GM21529 (cell line): ENCODE measurements at regions not wholly inside any gene's neighbourhood (a gene's known extent, or its start where the extent isn't known, plus 50 kb on each side); places are given as distances from the start of the nearest gene placed in this dataset.
"Not testable (repeated sequence)": the region's sequence is repeated elsewhere in the genome, so short reads cannot be mapped to it uniquely, and the experiment has no call there.

Experiments used
- ATAC-seq: cut with Tn5 transposase; IDR thresholded peaks from one replicate; pipeline ENCODE4 v1.9.1; 2021; ENCODE audit not compliant: unreplicated experiment

GRCh38 chr10:53356616-53357349, 584.2 kb upstream of the MBL2 start:
- ATAC-seq: no peak

GRCh38 chr10:53342531-53342930, 569.9 kb upstream of the MBL2 start:
- ATAC-seq: not testable (repeated sequence)

- ATAC-seq: not testable (repeated sequence)
Measured at GRCh38 chr10:53338199-53338598, 565.6 kb upstream of the MBL2 start.

GRCh38 chr10:53335803-53336422, 563.3 kb upstream of the MBL2 start:
- not testable (repeated sequence) for ATAC-seq

GRCh38 chr10:53331460-53331859, 558.9 kb upstream of the MBL2 start:
- ATAC-seq: no peak

- not testable (repeated sequence) for ATAC-seq
Measured at GRCh38 chr10:53326401-53327305, 554.1 kb upstream of the MBL2 start.

GRCh38 chr10:53325066-53325465, 552.5 kb upstream of the MBL2 start:
- ATAC-seq: no peak

GRCh38 chr10:53315709-53316108, 543.1 kb upstream of the MBL2 start:
- ATAC-seq: no peak

- ATAC-seq: no peak
Measured at GRCh38 chr10:53314876-53315275, 542.3 kb upstream of the MBL2 start.

- ATAC-seq: no peak
Measured at GRCh38 chr10:53298443-53298842, 525.9 kb upstream of the MBL2 start.

GRCh38 chr10:53284615-53285182, 512.1 kb upstream of the MBL2 start:
- ATAC-seq: no peak

GRCh38 chr10:53276797-53277196, 504.2 kb upstream of the MBL2 start:
- no peak for ATAC-seq

- ATAC-seq: no peak
Measured at GRCh38 chr10:53269482-53269881, 496.9 kb upstream of the MBL2 start.

- no peak for ATAC-seq
Measured at GRCh38 chr10:53260213-53260612, 487.6 kb upstream of the MBL2 start.

- ATAC-seq: no peak
Measured at GRCh38 chr10:53256623-53257022, 484.0 kb upstream of the MBL2 start.

GRCh38 chr10:53255661-53256205, 483.1 kb upstream of the MBL2 start:
- ATAC-seq: no peak

GRCh38 chr10:53253221-53253620, 480.6 kb upstream of the MBL2 start:
- ATAC-seq: no peak

GRCh38 chr10:53239873-53240272, 467.3 kb upstream of the MBL2 start:
- ATAC-seq: no peak

- ATAC-seq: no peak
Measured at GRCh38 chr10:53236941-53237340, 464.4 kb upstream of the MBL2 start.

- no peak for ATAC-seq
Measured at GRCh38 chr10:53233749-53234148, 461.2 kb upstream of the MBL2 start.

- ATAC-seq: no peak
Measured at GRCh38 chr10:53230651-53231050, 458.1 kb upstream of the MBL2 start.
